Prostate gland (tissue), 2 donors: ENCODE measurements at regions not wholly inside any gene's neighbourhood (a gene's known extent, or its start where the extent isn't known, plus 50 kb on each side); places are given as distances from the start of the nearest gene placed in this dataset.

Source experiments
- POLR2AphosphoS5 ChIP-seq: sonication (generic); formaldehyde crosslinking; IDR thresholded peaks from one replicate; pipeline ENCODE4 v1.6.1; 2017; ENCODE audit warnings: antibody characterized with exemption
- TF ChIP-seq, protein P1 (sequence below), 4 experiments: fragments of 200-600 bp in 2 of 4; fragments of 450-650 bp in 2 of 4; sonication (generic) in 2 of 4; IDR thresholded peaks; 1 replicate in 3 of 4; 2 replicates in 1 of 4; pipeline ENCODE4 v1.5.1; 2016 to 2019; ENCODE audit warnings: antibody characterized with exemption in 4 of 4, mild to moderate bottlenecking in 2 of 4, moderate library complexity in 2 of 4

DNA sequence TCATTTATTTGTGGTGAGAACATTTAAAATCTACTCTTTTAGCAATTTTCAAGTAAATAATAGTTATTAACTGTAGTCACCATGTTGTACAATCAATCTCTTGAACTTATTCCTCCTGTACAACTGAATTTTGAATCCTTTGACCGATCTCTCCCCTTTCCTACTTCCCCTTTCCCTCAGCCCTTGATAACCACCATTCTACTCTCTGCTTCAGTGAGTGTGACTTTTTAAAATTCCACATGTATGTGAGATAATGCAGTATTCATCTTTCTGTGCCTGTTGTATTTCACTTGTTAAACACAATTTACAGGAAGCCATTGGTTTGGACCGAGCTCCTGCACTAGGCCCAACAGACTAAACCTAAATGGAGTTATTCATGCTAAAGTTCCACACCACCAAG, 458.9 kb upstream of the PDE3A start:
- TF ChIP-seq, protein P1, sequence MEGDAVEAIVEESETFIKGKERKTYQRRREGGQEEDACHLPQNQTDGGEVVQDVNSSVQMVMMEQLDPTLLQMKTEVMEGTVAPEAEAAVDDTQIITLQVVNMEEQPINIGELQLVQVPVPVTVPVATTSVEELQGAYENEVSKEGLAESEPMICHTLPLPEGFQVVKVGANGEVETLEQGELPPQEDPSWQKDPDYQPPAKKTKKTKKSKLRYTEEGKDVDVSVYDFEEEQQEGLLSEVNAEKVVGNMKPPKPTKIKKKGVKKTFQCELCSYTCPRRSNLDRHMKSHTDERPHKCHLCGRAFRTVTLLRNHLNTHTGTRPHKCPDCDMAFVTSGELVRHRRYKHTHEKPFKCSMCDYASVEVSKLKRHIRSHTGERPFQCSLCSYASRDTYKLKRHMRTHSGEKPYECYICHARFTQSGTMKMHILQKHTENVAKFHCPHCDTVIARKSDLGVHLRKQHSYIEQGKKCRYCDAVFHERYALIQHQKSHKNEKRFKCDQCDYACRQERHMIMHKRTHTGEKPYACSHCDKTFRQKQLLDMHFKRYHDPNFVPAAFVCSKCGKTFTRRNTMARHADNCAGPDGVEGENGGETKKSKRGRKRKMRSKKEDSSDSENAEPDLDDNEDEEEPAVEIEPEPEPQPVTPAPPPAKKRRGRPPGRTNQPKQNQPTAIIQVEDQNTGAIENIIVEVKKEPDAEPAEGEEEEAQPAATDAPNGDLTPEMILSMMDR (IDR thresholded peaks at IDR 0.05), result no peak
- no peak for TF ChIP-seq POLR2AphosphoS5
